ENCODE measurements at regions not wholly inside any gene's neighbourhood (a gene's known extent, or its start where the extent isn't known, plus 50 kb on each side); places are given as distances from the start of the nearest gene placed in this dataset.

- no peak for TF ChIP-seq CTCF (IDR thresholded peaks at IDR 0.05; ENCODE audit: unreplicated experiment)
- H3K27ac Mint-ChIP-seq: no peak overlapping the region
- DNase-seq (ENCODE audit: low spot score, unreplicated experiment): no peak
- peaks cover 2% of the 10 kb centered on the region for H3K36me3 Mint-ChIP-seq (ENCODE audit: insufficient read depth)
- peaks cover 13% of the 10 kb centered on the region for H3K4me1 Mint-ChIP-seq (ENCODE audit: low read depth)
- peaks cover 13% of the 10 kb centered on the region for H3K27me3 Mint-ChIP-seq
- H3K4me3 Mint-ChIP-seq (ENCODE audit: low read depth): no peak overlapping the region
- H3K9me3 Mint-ChIP-seq (ENCODE audit: low read depth): peaks cover 15% of the 10 kb centered on the region
These were observed 320.8 kb downstream of the CBLN1 start for GRCh38 chr16:48960830-48961229.

GRCh38 chr16:48959747-48960146 lies 321.9 kb downstream of the CBLN1 start:
- no peak for TF ChIP-seq CTCF (IDR thresholded peaks at IDR 0.05; ENCODE audit: unreplicated experiment)
- H3K9me3 Mint-ChIP-seq (ENCODE audit: low read depth): peaks cover 15% of the 10 kb centered on the region
- peaks cover 2% of the 10 kb centered on the region for H3K36me3 Mint-ChIP-seq (ENCODE audit: insufficient read depth)
- H3K4me1 Mint-ChIP-seq (ENCODE audit: low read depth): peaks cover 12% of the 10 kb centered on the region
- H3K27me3 Mint-ChIP-seq: peaks cover 13% of the 10 kb centered on the region
- no peak for DNase-seq (ENCODE audit: low spot score, unreplicated experiment)
- H3K27ac Mint-ChIP-seq: no peak overlapping the region
- H3K4me3 Mint-ChIP-seq (ENCODE audit: low read depth): no peak overlapping the region

GRCh38 chr16:48959204-48959603 lies 322.4 kb downstream of the CBLN1 start:
- H3K27ac Mint-ChIP-seq: no peak overlapping the region
- DNase-seq (ENCODE audit: low spot score, unreplicated experiment): no peak
- H3K4me1 Mint-ChIP-seq (ENCODE audit: low read depth): peaks cover 10% of the 10 kb centered on the region
- peaks cover 10% of the 10 kb centered on the region for H3K27me3 Mint-ChIP-seq
- H3K4me3 Mint-ChIP-seq (ENCODE audit: low read depth): no peak overlapping the region
- no peak for TF ChIP-seq CTCF (IDR thresholded peaks at IDR 0.05; ENCODE audit: unreplicated experiment)
- peaks cover 15% of the 10 kb centered on the region for H3K9me3 Mint-ChIP-seq (ENCODE audit: low read depth)
- H3K36me3 Mint-ChIP-seq (ENCODE audit: insufficient read depth): peaks cover 2% of the 10 kb centered on the region

- TF ChIP-seq CTCF (IDR thresholded peaks at IDR 0.05; ENCODE audit: unreplicated experiment): no peak
- Mint-ChIP-seq H3K4me3 (ENCODE audit: low read depth) (no peak overlapping the region), H3K4me1 (ENCODE audit: low read depth) (peaks cover 7% of the 10 kb centered on the region), H3K27me3 (peaks cover 6% of the 10 kb centered on the region), H3K36me3 (ENCODE audit: insufficient read depth) (peaks cover 2% of the 10 kb centered on the region), H3K27ac (no peak overlapping the region), H3K9me3 (ENCODE audit: low read depth) (peaks cover 15% of the 10 kb centered on the region)
- DNase-seq (ENCODE audit: low spot score, unreplicated experiment): no peak
These were observed 323.0 kb downstream of the CBLN1 start for GRCh38 chr16:48958681-48959080.

GRCh38 chr16:48956620-48957019 lies 325.0 kb downstream of the CBLN1 start:
- no peak for DNase-seq (ENCODE audit: low spot score, unreplicated experiment)
- Mint-ChIP-seq H3K36me3 (ENCODE audit: insufficient read depth) (peaks cover 1% of the 10 kb centered on the region), H3K27me3 (peaks cover 3% of the 10 kb centered on the region), H3K27ac (no peak overlapping the region), H3K4me3 (ENCODE audit: low read depth) (no peak overlapping the region), H3K4me1 (ENCODE audit: low read depth) (peaks cover 5% of the 10 kb centered on the region), H3K9me3 (ENCODE audit: low read depth) (peaks cover 5% of the 10 kb centered on the region)
- no peak for TF ChIP-seq CTCF (IDR thresholded peaks at IDR 0.05; ENCODE audit: unreplicated experiment)

All from progenitor cell of endocrine pancreas (in vitro differentiated cells).